Caco-2 (cell line): ENCODE measurements at regions not wholly inside any gene's neighbourhood (a gene's known extent, or its start where the extent isn't known, plus 50 kb on each side); places are given as distances from the start of the nearest gene placed in this dataset.
"Not testable (repeated sequence)": the region's sequence is repeated elsewhere in the genome, so short reads cannot be mapped to it uniquely, and the experiment has no call there.

Source experiments
- BruUV-seq: library from RNA; stranded (reverse); fragments of 400-500 nt; replicated peaks from 2 replicates; lab custom pipeline; 2021; lab: Mats Ljungman, UMichigan
- CTCF ChIA-PET: fragments of 300-600 bp; sonication (Branson Sonifier 250); formaldehyde crosslinking; loops from one replicate; lab custom pipeline; 2022; ENCODE audit warnings: antibody characterized with exemption; lab: Charles Lee
- POLR2A ChIA-PET: fragments of 300-600 bp; sonication (Branson Sonifier 250); formaldehyde crosslinking; loops from one replicate; lab custom pipeline; 2022; ENCODE audit warnings: antibody characterized with exemption; lab: Charles Lee
- DNase-seq, 2 experiments: peaks; one replicate each; pipeline versions ENCODE4 v3.0.0 to v3.0.0-alpha.2; 2020 to 2022
- H3K27me3 ChIP-seq: replicated peaks from 2 replicates; pipeline ENCODE4 v1.6.0; 2011; ENCODE audit warnings: low read length; ENCODE audit not compliant: control insufficient read depth, insufficient read depth
- H3K36me3 ChIP-seq: 2 replicates; pipeline ENCODE4 v1.5.1; 2011; ENCODE audit warnings: low read length; ENCODE audit not compliant: control insufficient read depth, insufficient read depth
- H3K4me1 ChIP-seq: fragments of 250-450 bp; sonication (Bioruptor Pico); 2 replicates; pipeline ENCODE4 v1.5.1; 2020; ENCODE audit warnings: mild to moderate bottlenecking
- H3K4me3 ChIP-seq: 2 replicates; pipeline ENCODE4 v1.5.1; 2011; ENCODE audit warnings: low read depth, mild to moderate bottlenecking, control low read depth, low read length
- H3K9me3 ChIP-seq: fragments of 250-450 bp; sonication (Bioruptor Pico); 2 replicates; pipeline ENCODE4 v1.5.1; 2020; ENCODE audit warnings: mild to moderate bottlenecking, moderate library complexity
- H3K27ac Mint-ChIP-seq: one replicate; pipeline ENCODE4 v1.8.0; 2022; ENCODE audit warnings: mixed read lengths; ENCODE audit not compliant: unreplicated experiment
- H3K27me3 Mint-ChIP-seq: one replicate; pipeline ENCODE4 v1.8.0; 2022; ENCODE audit warnings: mixed read lengths; ENCODE audit not compliant: insufficient read depth, unreplicated experiment
- H3K36me3 Mint-ChIP-seq: one replicate; pipeline ENCODE4 v1.8.0; 2022; ENCODE audit warnings: mild to moderate bottlenecking, mixed read lengths; ENCODE audit not compliant: insufficient read depth, unreplicated experiment
- H3K4me1 Mint-ChIP-seq: one replicate; pipeline ENCODE4 v1.8.0; 2022; ENCODE audit warnings: low read depth, mixed read lengths; ENCODE audit not compliant: unreplicated experiment
- H3K4me3 Mint-ChIP-seq: one replicate; pipeline ENCODE4 v1.8.0; 2022; ENCODE audit warnings: mild to moderate bottlenecking, moderate library complexity, mixed read lengths; ENCODE audit not compliant: unreplicated experiment
- H3K9me3 Mint-ChIP-seq: one replicate; pipeline ENCODE4 v1.8.0; 2022; ENCODE audit warnings: mixed read lengths; ENCODE audit not compliant: unreplicated experiment
- CTCF ChIP-seq, 2 experiments: fragments of 200-600 bp in 1 of 2; IDR thresholded peaks; 1 replicate in 1 of 2; 2 replicates in 1 of 2; pipeline versions ENCODE4 v1.5.1 to v1.8.0; 2011 to 2022; ENCODE audit warnings: antibody characterized with exemption in 1 of 2, control low read depth in 1 of 2, inconsistent platforms in 1 of 2, low read depth in 1 of 2, low read length in 1 of 2, mild to moderate bottlenecking in 1 of 2, moderate library complexity in 1 of 2; ENCODE audit not compliant: insufficient read depth in 1 of 2, severe bottlenecking in 1 of 2, unreplicated experiment in 1 of 2
- intact Hi-C: fragments of 100-400 bp; cut with micrococcal nuclease; formaldehyde crosslinking; loops from one replicate; pipeline ENCODE4 v1.10.0; 2022; ENCODE audit not compliant: unreplicated experiment

GRCh38 chr12:131513606-131514005, 197.3 kb upstream of the SFSWAP start:
- no peaks in the 10 kb centered on the region for H3K36me3 Mint-ChIP-seq
- peaks cover 3% of the 10 kb centered on the region for H3K27me3 Mint-ChIP-seq
- H3K9me3 ChIP-seq: no peaks in the 10 kb centered on the region
- H3K4me3 ChIP-seq: no peak overlapping the region
- TF ChIP-seq CTCF (IDR thresholded peaks at IDR 0.05; ENCODE audit: insufficient read depth in 1 of 2, low read depth in 1 of 2, low read length in 1 of 2, severe bottlenecking in 1 of 2, unreplicated experiment in 1 of 2): no peak
- H3K4me1 ChIP-seq: no peaks in the 10 kb centered on the region
- intact Hi-C loops: no loop called here
- H3K27me3 ChIP-seq: no peaks in the 10 kb centered on the region
- BruUV-seq: no TSS peak
- no peaks in the 10 kb centered on the region for H3K9me3 Mint-ChIP-seq
- peak in 1 of 2 experiments; percentile 12 for DNase-seq
- ChIA-PET POLR2A (no interaction called here), CTCF (no interaction called here)
- no peak overlapping the region for H3K4me3 Mint-ChIP-seq
- no peaks in the 10 kb centered on the region for H3K36me3 ChIP-seq
- peaks cover 9% of the 10 kb centered on the region for H3K4me1 Mint-ChIP-seq
- no peak overlapping the region for H3K27ac Mint-ChIP-seq

- H3K27ac Mint-ChIP-seq, POLR2A ChIA-PET, DNase-seq, BruUV-seq, H3K27me3 ChIP-seq, H3K9me3 Mint-ChIP-seq, H3K4me3 ChIP-seq, H3K36me3 ChIP-seq, H3K9me3 ChIP-seq, H3K4me3 Mint-ChIP-seq, CTCF ChIA-PET, H3K4me1 ChIP-seq, H3K4me1 Mint-ChIP-seq, H3K36me3 Mint-ChIP-seq, intact Hi-C loops: not testable (repeated sequence)
- H3K27me3 Mint-ChIP-seq: peaks cover 22% of the 10 kb centered on the region
Measured at GRCh38 chr12:131520553-131520952, 190.3 kb upstream of the SFSWAP start.

GRCh38 chr12:131521326-131521725, 189.6 kb upstream of the SFSWAP start:
- peaks cover 22% of the 10 kb centered on the region for H3K27me3 Mint-ChIP-seq
- Histone ChIP-seq H3K27me3 (no peaks in the 10 kb centered on the region; the same call in 1 of the 2 replicates), H3K4me1 (no peaks in the 10 kb centered on the region), H3K36me3 (no peaks in the 10 kb centered on the region), H3K9me3 (no peaks in the 10 kb centered on the region), H3K4me3 (no peak overlapping the region)
- intact Hi-C loops: no loop called here
- no TSS peak for BruUV-seq
- no peak for DNase-seq
- no peaks in the 10 kb centered on the region for H3K4me1 Mint-ChIP-seq
- H3K9me3 Mint-ChIP-seq: no peaks in the 10 kb centered on the region
- H3K36me3 Mint-ChIP-seq: no peaks in the 10 kb centered on the region
- no peak overlapping the region for H3K4me3 Mint-ChIP-seq
- ChIA-PET CTCF (no interaction called here), POLR2A (no interaction called here)
- TF ChIP-seq CTCF (IDR thresholded peaks at IDR 0.05; ENCODE audit: insufficient read depth in 1 of 2, low read depth in 1 of 2, low read length in 1 of 2, severe bottlenecking in 1 of 2, unreplicated experiment in 1 of 2): no peak
- H3K27ac Mint-ChIP-seq: no peak overlapping the region
